HUES64 (cell line): ENCODE measurements at regions not wholly inside any gene's neighbourhood (a gene's known extent, or its start where the extent isn't known, plus 50 kb on each side); places are given as distances from the start of the nearest gene placed in this dataset.
"Not testable (repeated sequence)": the region's sequence is repeated elsewhere in the genome, so short reads cannot be mapped to it uniquely, and the experiment has no call there.

Experiments used
- H3K27ac ChIP-seq: 2 replicates; pipeline ENCODE4 v1.7.0; 2013; ENCODE audit warnings: low read depth, low read length, inconsistent platforms
- H3K27me3 ChIP-seq: 2 replicates; pipeline ENCODE4 v1.6.1; 2013; ENCODE audit warnings: mild to moderate bottlenecking, low read length; ENCODE audit not compliant: insufficient read depth
- H3K36me3 ChIP-seq: 2 replicates; pipeline ENCODE4 v1.6.1; 2013; ENCODE audit warnings: mild to moderate bottlenecking, low read length; ENCODE audit not compliant: insufficient read depth
- H3K4me1 ChIP-seq: 2 replicates; pipeline ENCODE4 v1.6.1; 2013; ENCODE audit warnings: mild to moderate bottlenecking, low read length, moderate library complexity; ENCODE audit not compliant: insufficient read depth
- H3K4me3 ChIP-seq: 2 replicates; pipeline ENCODE4 v1.5.1; 2013; ENCODE audit warnings: mild to moderate bottlenecking, low read length, moderate library complexity
- H3K9ac ChIP-seq: 2 replicates; pipeline ENCODE4 v1.6.1; 2013; ENCODE audit warnings: mild to moderate bottlenecking, low read depth, low read length
- H3K9me3 ChIP-seq: 2 replicates; pipeline ENCODE4 v1.6.1; 2013; ENCODE audit warnings: low read depth, low read length; ENCODE audit not compliant: insufficient read depth
- WGBS: fragments of 150-250, 120-280 bp; methylation state at CpG from one replicate; pipeline ENCODE4 v1.1.7; 2013; ENCODE audit warnings: missing lambda C conversion rate; 5-methylcytosine and 5-hydroxymethylcytosine counted together

GRCh38 chr3:31114929-31115283, 220.4 kb upstream of the GADL1 start:
- Histone ChIP-seq H3K9me3 (0 out of 2 replicates have a peak, but pooled peaks cover 3% of the 10 kb centered on the region), H3K9ac (no peak overlapping the region), H3K36me3 (no peaks in the 10 kb centered on the region), H3K4me1 (peaks cover 6% of the 10 kb centered on the region; the same call in 1 of the 2 replicates), H3K27ac (no peak overlapping the region), H3K27me3 (no peaks in the 10 kb centered on the region), H3K4me3 (no peak overlapping the region)
- WGBS: 100% methylated on average over 1 of the region's 1 CpG

- H3K36me3 ChIP-seq, H3K9ac ChIP-seq, H3K4me3 ChIP-seq, H3K27ac ChIP-seq, H3K9me3 ChIP-seq, H3K27me3 ChIP-seq: not testable (repeated sequence)
- H3K4me1 ChIP-seq: peaks cover 10% of the 10 kb centered on the region; the same call in 1 of the 2 replicates
- 87% methylated on average over 2 of the region's 2 CpGs for WGBS
These were observed 221.1 kb upstream of the GADL1 start for GRCh38 chr3:31115531-31115930.

GRCh38 chr3:31116651-31117050, 222.2 kb upstream of the GADL1 start:
- H3K27ac ChIP-seq: no peak overlapping the region
- WGBS: 96% methylated on average over 2 of the region's 2 CpGs
- H3K36me3 ChIP-seq: no peaks in the 10 kb centered on the region
- H3K4me1 ChIP-seq: peaks cover 13% of the 10 kb centered on the region; the same call in 1 of the 2 replicates
- no peaks in the 10 kb centered on the region for H3K27me3 ChIP-seq
- H3K9me3 ChIP-seq: 0 out of 2 replicates have a peak, but pooled peaks cover 3% of the 10 kb centered on the region
- H3K4me3 ChIP-seq: no peak overlapping the region
- no peak overlapping the region for H3K9ac ChIP-seq

GRCh38 chr3:31117854-31118253, 223.4 kb upstream of the GADL1 start:
- Histone ChIP-seq H3K36me3 (no peaks in the 10 kb centered on the region), H3K9ac (no peak overlapping the region), H3K27me3 (no peaks in the 10 kb centered on the region), H3K4me1 (peaks cover 13% of the 10 kb centered on the region; the same call in 1 of the 2 replicates), H3K9me3 (0 out of 2 replicates have a peak, but pooled peaks cover 3% of the 10 kb centered on the region), H3K27ac (no peak overlapping the region), H3K4me3 (no peak overlapping the region)
- 90% methylated on average over 2 of the region's 2 CpGs for WGBS

- Histone ChIP-seq H3K27me3 (no peaks in the 10 kb centered on the region), H3K4me1 (peaks cover 29% of the 10 kb centered on the region), H3K9ac (no peak overlapping the region), H3K4me3 (no peak overlapping the region), H3K27ac (no peak overlapping the region), H3K36me3 (no peaks in the 10 kb centered on the region), H3K9me3 (peaks cover 9% of the 10 kb centered on the region)
- WGBS: 100% methylated on average over 1 of the region's 1 CpG
These were observed 229.9 kb upstream of the GADL1 start for GRCh38 chr3:31124373-31124772.

- no peak overlapping the region for H3K4me3 ChIP-seq
- no peaks in the 10 kb centered on the region for H3K36me3 ChIP-seq
- H3K9me3 ChIP-seq: peaks cover 9% of the 10 kb centered on the region
- H3K27me3 ChIP-seq: no peaks in the 10 kb centered on the region
- H3K9ac ChIP-seq: no peak overlapping the region
- WGBS: 54% methylated on average over 4 of the region's 4 CpGs
- H3K27ac ChIP-seq: no peak overlapping the region; the same call in 1 of the 2 replicates
- peaks cover 20% of the 10 kb centered on the region for H3K4me1 ChIP-seq
These were observed 231.1 kb upstream of the GADL1 start for GRCh38 chr3:31125413-31126020.

GRCh38 chr3:31129241-31129640, 234.8 kb upstream of the GADL1 start:
- peaks cover 7% of the 10 kb centered on the region for H3K9me3 ChIP-seq
- no peak overlapping the region for H3K9ac ChIP-seq
- H3K36me3 ChIP-seq: no peaks in the 10 kb centered on the region
- H3K4me3 ChIP-seq: no peak overlapping the region
- no peak overlapping the region for H3K27ac ChIP-seq
- 100% methylated on average over 2 of the region's 2 CpGs for WGBS
- H3K4me1 ChIP-seq: peaks cover 17% of the 10 kb centered on the region
- H3K27me3 ChIP-seq: no peaks in the 10 kb centered on the region

GRCh38 chr3:31132132-31132769, 237.8 kb upstream of the GADL1 start:
- Histone ChIP-seq H3K9me3 (no peaks in the 10 kb centered on the region), H3K27ac (no peak overlapping the region), H3K4me3 (no peak overlapping the region), H3K36me3 (no peaks in the 10 kb centered on the region), H3K27me3 (no peaks in the 10 kb centered on the region), H3K9ac (no peak overlapping the region), H3K4me1 (peaks cover 4% of the 10 kb centered on the region; the same call in 1 of the 2 replicates)
- WGBS: 86% methylated on average over 2 of the region's 2 CpGs

GRCh38 chr3:31133541-31133940, 239.1 kb upstream of the GADL1 start:
- Histone ChIP-seq H3K9me3 (no peaks in the 10 kb centered on the region), H3K27ac (no peak overlapping the region), H3K9ac (no peak overlapping the region), H3K4me1 (peaks cover 7% of the 10 kb centered on the region), H3K36me3 (no peaks in the 10 kb centered on the region), H3K4me3 (no peak overlapping the region), H3K27me3 (no peaks in the 10 kb centered on the region)
- 92% methylated on average over 1 of the region's 1 CpG for WGBS

- no peak overlapping the region for H3K9ac ChIP-seq
- no peaks in the 10 kb centered on the region for H3K36me3 ChIP-seq
- H3K4me3 ChIP-seq: no peak overlapping the region
- H3K4me1 ChIP-seq: peaks cover 9% of the 10 kb centered on the region
- no peak overlapping the region for H3K27ac ChIP-seq
- H3K9me3 ChIP-seq: no peaks in the 10 kb centered on the region
- 95% methylated on average over 2 of the region's 3 CpGs for WGBS
- H3K27me3 ChIP-seq: no peaks in the 10 kb centered on the region
These were observed 241.1 kb upstream of the GADL1 start for GRCh38 chr3:31135546-31135945.

- WGBS: 87% methylated on average over 4 of the region's 4 CpGs
- H3K27ac ChIP-seq: no peak overlapping the region
- H3K9ac ChIP-seq: no peak overlapping the region
- H3K36me3 ChIP-seq: no peaks in the 10 kb centered on the region
- peaks cover 32% of the 10 kb centered on the region for H3K4me1 ChIP-seq
- no peak overlapping the region for H3K4me3 ChIP-seq
- H3K9me3 ChIP-seq: no peaks in the 10 kb centered on the region
- no peaks in the 10 kb centered on the region for H3K27me3 ChIP-seq
These were observed 243.4 kb upstream of the GADL1 start for GRCh38 chr3:31137718-31138465.
